Common myeloid progenitor, CD34-positive (primary cell): ENCODE measurements at regions not wholly inside any gene's neighbourhood (a gene's known extent, or its start where the extent isn't known, plus 50 kb on each side); places are given as distances from the start of the nearest gene placed in this dataset.

Experiments used
- CTCF ChIA-PET: fragments of 350-600 bp; sonication (Branson Sonifier 250); formaldehyde crosslinking; loops from one replicate; lab custom pipeline; 2021; ENCODE audit warnings: antibody characterized with exemption; lab: Charles Lee
- POLR2A ChIA-PET: fragments of 350-600 bp; sonication (Branson Sonifier 250); formaldehyde crosslinking; loops from one replicate; lab custom pipeline; 2021; ENCODE audit warnings: antibody characterized with exemption; lab: Charles Lee
- DNase-seq, 3 donors: peaks; one replicate each; pipeline versions ENCODE4 v3.0.0 to v3.0.0-alpha.2; 2013
- H3K27ac ChIP-seq, 2 experiments: 1 replicate in 1 of 2; 2 replicates in 1 of 2; pipeline ENCODE4 v1.7.0; 2013; ENCODE audit warnings: inconsistent platforms in 2 of 2, low read length in 2 of 2, mild to moderate bottlenecking in 2 of 2, low read depth in 1 of 2, moderate library complexity in 1 of 2; ENCODE audit not compliant: severe bottlenecking in 2 of 2, insufficient read depth in 1 of 2, poor library complexity in 1 of 2
- H3K27me3 ChIP-seq, 5 experiments: replicated peaks in 2 of 5; 1 replicate in 3 of 5; 2 replicates in 2 of 5; pipeline versions ENCODE4 v1.6.1 to v1.7.0; 2013; ENCODE audit warnings: low read length in 4 of 5, mild to moderate bottlenecking in 2 of 5, moderate library complexity in 2 of 5, inconsistent platforms in 1 of 5; ENCODE audit not compliant: insufficient read depth in 5 of 5, control insufficient read depth in 4 of 5
- H3K36me3 ChIP-seq, 4 experiments: 1 replicate in 2 of 4; 2 replicates in 2 of 4; pipeline versions ENCODE4 v1.6.1 to v1.7.0; 2013; ENCODE audit warnings: low read length in 3 of 4, control low read depth in 1 of 4, mild to moderate bottlenecking in 1 of 4; ENCODE audit not compliant: control insufficient read depth in 4 of 4, insufficient read depth in 4 of 4
- H3K4me1 ChIP-seq, 4 experiments: 1 replicate in 3 of 4; 2 replicates in 1 of 4; pipeline versions ENCODE4 v1.6.1 to v1.7.1; 2013; ENCODE audit warnings: low read length in 3 of 4, mild to moderate bottlenecking in 3 of 4, control low read depth in 1 of 4, inconsistent platforms in 1 of 4, moderate library complexity in 1 of 4; ENCODE audit not compliant: control insufficient read depth in 4 of 4, insufficient read depth in 4 of 4; ENCODE audit errors: control extremely low read depth in 1 of 4
- H3K4me3 ChIP-seq, 7 experiments: 1 replicate in 4 of 7; 2 replicates in 3 of 7; pipeline versions ENCODE4 v1.5.1 to v1.7.0; 2013; ENCODE audit warnings: mild to moderate bottlenecking in 7 of 7, low read length in 6 of 7, moderate library complexity in 6 of 7, inconsistent platforms in 2 of 7, low read depth in 2 of 7, control low read depth in 1 of 7; ENCODE audit not compliant: insufficient read depth in 4 of 7, control insufficient read depth in 1 of 7; ENCODE audit errors: extremely low read depth in 1 of 7
- H3K9me3 ChIP-seq, 5 experiments: 1 replicate in 4 of 5; 2 replicates in 1 of 5; pipeline versions ENCODE4 v1.6.1 to v1.7.1; 2013; ENCODE audit warnings: low read length in 4 of 5, mild to moderate bottlenecking in 2 of 5, inconsistent platforms in 1 of 5, low read depth in 1 of 5, moderate library complexity in 1 of 5; ENCODE audit not compliant: control insufficient read depth in 4 of 5, insufficient read depth in 2 of 5; ENCODE audit errors: control extremely low read depth in 1 of 5
- WGBS: methylation state at CpG from one replicate; pipeline ENCODE4 v1.1.5; 2013; ENCODE audit not compliant: insufficient coverage; 5-methylcytosine and 5-hydroxymethylcytosine counted together

GRCh38 chr2:144233733-144234541 lies 286.0 kb downstream of the ZEB2 start:
- WGBS, result 60% methylated on average over 1 of the region's 3 CpGs
- POLR2A ChIA-PET, result interaction anchor here (0.9 to 1.0 kb wide), 2 partner anchors 18 to 52 kb away, joined by 3 read pairs; no protein-coding TSS in a partner anchor
- no peaks in the 10 kb centered on the region for H3K9me3 ChIP-seq
- H3K4me3 ChIP-seq, result peak overlapping the region in 3 of 7 experiments; percentile 1 to 19 (median 14)
- peak in 1 of 3 donors; percentile 20 for DNase-seq
- CTCF ChIA-PET, result interaction anchor here (1.0 to 1.6 kb wide), 2 partner anchors 9 to 10 kb away, joined by 3 to 4 read pairs; no protein-coding TSS in a partner anchor
- no peaks in the 10 kb centered on the region for H3K27me3 ChIP-seq
- no peak overlapping the region for H3K27ac ChIP-seq
- H3K4me1 ChIP-seq, result peaks cover 7 to 43% (median 27%) of the 10 kb centered on the region in 4 experiments
- no peaks in the 10 kb centered on the region for H3K36me3 ChIP-seq

GRCh38 chr2:144233317-144233716 lies 286.6 kb downstream of the ZEB2 start:
- H3K9me3 ChIP-seq, result no peaks in the 10 kb centered on the region
- no peaks in the 10 kb centered on the region for H3K27me3 ChIP-seq
- POLR2A ChIA-PET, result no interaction called here
- H3K4me1 ChIP-seq, result peaks cover 5 to 43% (median 27%) of the 10 kb centered on the region in 4 experiments
- peak overlapping the region in 1 of 2 experiments; percentile 49 for H3K27ac ChIP-seq
- CTCF ChIA-PET, result no interaction called here
- no peaks in the 10 kb centered on the region for H3K36me3 ChIP-seq
- WGBS, result no CpG with 5 or more reads among the region's 2 CpGs
- peak in 2 of 3 donors; percentile 61 to 74 for DNase-seq
- H3K4me3 ChIP-seq, result peak overlapping the region in 3 of 7 experiments; percentile 1 to 32 (median 19)

- POLR2A ChIA-PET, result no interaction called here
- Histone ChIP-seq H3K9me3 (no peaks in the 10 kb centered on the region), H3K4me1 (peaks cover 2 to 43% (median 25%) of the 10 kb centered on the region in 4 experiments), H3K27ac (peak overlapping the region; percentile 52 to 74), H3K4me3 (no peak overlapping the region), H3K36me3 (no peaks in the 10 kb centered on the region), H3K27me3 (no peaks in the 10 kb centered on the region)
- CTCF ChIA-PET, result interaction anchor here (0.6 kb wide), 1 partner anchor 11 kb away, joined by 3 read pairs; no protein-coding TSS in a partner anchor
- no CpG with 5 or more reads among the region's 1 CpG for WGBS
- peak; percentile 38 to 80 (median 65) for DNase-seq
Measured at GRCh38 chr2:144230448-144231085, 289.4 kb downstream of the ZEB2 start.

- no peak for DNase-seq
- Histone ChIP-seq H3K4me3 (no peak overlapping the region), H3K27me3 (no peaks in the 10 kb centered on the region), H3K9me3 (no peaks in the 10 kb centered on the region), H3K36me3 (no peaks in the 10 kb centered on the region), H3K4me1 (peaks cover 2 to 43% (median 25%) of the 10 kb centered on the region in 4 experiments), H3K27ac (peak overlapping the region; percentile 52 to 74)
- CTCF ChIA-PET, result no interaction called here
- WGBS, result 100% methylated on average over 2 of the region's 4 CpGs
- POLR2A ChIA-PET, result no interaction called here
Measured at GRCh38 chr2:144230033-144230432, 289.9 kb downstream of the ZEB2 start.

GRCh38 chr2:144229296-144229695 lies 290.6 kb downstream of the ZEB2 start:
- H3K4me3 ChIP-seq, result no peak overlapping the region
- peaks cover 2 to 42% (median 23%) of the 10 kb centered on the region in 4 experiments for H3K4me1 ChIP-seq
- DNase-seq, result no peak
- ChIA-PET POLR2A (no interaction called here), CTCF (no interaction called here)
- H3K27ac ChIP-seq, result peak overlapping the region in 1 of 2 experiments; percentile 74
- no peaks in the 10 kb centered on the region for H3K9me3 ChIP-seq
- WGBS, result no CpG with 5 or more reads among the region's 1 CpG
- no peaks in the 10 kb centered on the region for H3K27me3 ChIP-seq
- no peaks in the 10 kb centered on the region for H3K36me3 ChIP-seq

- Histone ChIP-seq H3K27me3 (no peaks in the 10 kb centered on the region), H3K4me1 (peaks cover 2 to 26% (median 11%) of the 10 kb centered on the region in 4 experiments), H3K4me3 (peak overlapping the region in 1 of 7 experiments; percentile 2), H3K27ac (no peak overlapping the region), H3K9me3 (no peaks in the 10 kb centered on the region), H3K36me3 (no peaks in the 10 kb centered on the region)
- ChIA-PET CTCF (no interaction called here), POLR2A (interaction anchor here (0.7 kb wide), 1 partner anchor 1540 kb away, joined by 3 read pairs; no protein-coding TSS in a partner anchor)
- 100% methylated on average over 1 of the region's 2 CpGs for WGBS
- no peak for DNase-seq
Measured at GRCh38 chr2:144227427-144228105, 292.4 kb downstream of the ZEB2 start.
